ENCODE measurements at regions not wholly inside any gene's neighbourhood (a gene's known extent, or its start where the extent isn't known, plus 50 kb on each side); places are given as distances from the start of the nearest gene placed in this dataset.

- TF ChIP-seq CTCF (IDR thresholded peaks at IDR 0.05) (no peak), POLR2AphosphoS5 (IDR thresholded peaks at IDR 0.05) (no peak), POLR2A (IDR thresholded peaks at IDR 0.05) (no peak)
Measured at GRCh38 chr6:134795001-134795400, 154.9 kb downstream of the ALDH8A1 start.

Data from prostate gland (tissue), 2 donors.